Umbilical cord (tissue), 1 donor: ENCODE measurements at regions not wholly inside any gene's neighbourhood (a gene's known extent, or its start where the extent isn't known, plus 50 kb on each side); places are given as distances from the start of the nearest gene placed in this dataset.

Source experiments
- DNase-seq: peaks from one replicate; pipeline ENCODE4 v3.0.0-alpha.2; 2015; ENCODE audit warnings: low spot score

GRCh38 chr5:113800686-113801085 lies 287.2 kb downstream of the YTHDC2 start:
- no peak for DNase-seq

GRCh38 chr5:113804264-113804663 lies 290.8 kb downstream of the YTHDC2 start:
- no peak for DNase-seq

GRCh38 chr5:113804943-113805342 lies 291.4 kb downstream of the YTHDC2 start:
- DNase-seq = no peak

- peak; percentile 69 for DNase-seq
Measured at GRCh38 chr5:113806250-113806649, 292.8 kb downstream of the YTHDC2 start.

- peak; percentile 79 for DNase-seq
Measured at GRCh38 chr5:113806904-113807303, 293.4 kb downstream of the YTHDC2 start.

GRCh38 chr5:113807427-113807991 lies 294.0 kb downstream of the YTHDC2 start:
- peak; percentile 90 for DNase-seq

- no peak for DNase-seq
Measured at GRCh38 chr5:113808956-113809355, 295.5 kb downstream of the YTHDC2 start.

- peak; percentile 63 for DNase-seq
Measured at GRCh38 chr5:113809626-113810025, 296.1 kb downstream of the YTHDC2 start.

GRCh38 chr5:113813466-113813865 lies 300.0 kb downstream of the YTHDC2 start:
- peak; percentile 64 for DNase-seq

GRCh38 chr5:113817683-113818082 lies 304.2 kb downstream of the YTHDC2 start:
- no peak for DNase-seq

- no peak for DNase-seq
Measured at GRCh38 chr5:113823696-113824095, 310.2 kb downstream of the YTHDC2 start.

GRCh38 chr5:113824307-113824706 lies 310.8 kb downstream of the YTHDC2 start:
- no peak for DNase-seq

- peak; percentile 76 for DNase-seq
Measured at GRCh38 chr5:113825176-113825575, 311.7 kb downstream of the YTHDC2 start.

GRCh38 chr5:113846941-113847340 lies 333.4 kb downstream of the YTHDC2 start:
- DNase-seq = no peak

- no peak for DNase-seq
Measured at GRCh38 chr5:113864437-113864836, 350.9 kb downstream of the YTHDC2 start.

- DNase-seq = no peak
Measured at GRCh38 chr5:113866763-113867162, 353.3 kb downstream of the YTHDC2 start.

GRCh38 chr5:113869611-113870010 lies 356.1 kb downstream of the YTHDC2 start:
- DNase-seq = no peak

- DNase-seq = no peak
Measured at GRCh38 chr5:113871972-113872371, 358.5 kb downstream of the YTHDC2 start.

GRCh38 chr5:113875096-113875495 lies 361.6 kb downstream of the YTHDC2 start:
- no peak for DNase-seq

- DNase-seq = no peak
Measured at GRCh38 chr5:113891491-113891890, 378.0 kb downstream of the YTHDC2 start.

- no peak for DNase-seq
Measured at GRCh38 chr5:113896789-113897188, 383.3 kb downstream of the YTHDC2 start.

GRCh38 chr5:113897748-113898147 lies 384.3 kb downstream of the YTHDC2 start:
- peak; percentile 47 for DNase-seq

- DNase-seq = peak; percentile 92
Measured at GRCh38 chr5:113900141-113900540, 386.6 kb downstream of the YTHDC2 start.

GRCh38 chr5:113900816-113901215 lies 387.3 kb downstream of the YTHDC2 start:
- no peak for DNase-seq
